ENCODE measurements at regions not wholly inside any gene's neighbourhood (a gene's known extent, or its start where the extent isn't known, plus 50 kb on each side); places are given as distances from the start of the nearest gene placed in this dataset.

DNA sequence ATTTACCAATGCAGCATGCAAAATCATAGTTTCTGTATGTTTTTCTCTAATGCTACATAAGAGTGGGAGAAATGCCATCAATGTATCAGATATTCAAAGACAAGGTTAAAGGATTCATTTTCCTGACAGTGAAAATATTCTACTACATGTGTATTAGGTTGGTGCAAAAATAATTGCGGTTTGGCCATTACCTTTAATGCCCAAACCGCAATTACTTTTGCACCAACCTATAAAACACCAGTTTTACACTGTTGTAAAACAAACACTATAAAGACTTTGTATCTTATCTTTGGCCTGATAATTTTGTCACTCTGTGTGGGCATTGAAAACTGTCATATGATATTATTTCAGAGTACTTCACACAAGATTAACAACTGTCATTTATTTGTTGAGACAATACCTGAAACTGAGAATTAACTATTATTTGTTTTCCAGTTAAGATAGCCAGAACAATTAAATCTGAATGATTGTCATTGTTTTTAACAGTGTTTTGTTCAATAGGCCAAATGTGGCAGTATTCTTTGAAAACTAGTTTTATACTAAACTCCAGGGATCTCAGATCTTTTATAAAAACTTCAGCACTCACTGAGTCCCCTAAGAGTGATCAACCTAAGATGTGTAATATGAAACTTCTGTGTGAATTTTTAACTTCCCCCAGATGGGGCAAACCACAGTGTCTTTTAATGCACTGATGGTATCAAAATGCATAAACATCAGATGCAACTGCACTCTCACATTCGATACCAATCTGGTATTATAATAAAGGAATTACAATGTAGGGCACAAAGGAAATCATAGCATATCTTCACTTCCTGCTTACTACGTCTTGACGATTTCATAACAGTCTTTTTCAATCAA lies 53.8 kb upstream of the FBN2 start:
- DNase-seq, result no peak

DNA sequence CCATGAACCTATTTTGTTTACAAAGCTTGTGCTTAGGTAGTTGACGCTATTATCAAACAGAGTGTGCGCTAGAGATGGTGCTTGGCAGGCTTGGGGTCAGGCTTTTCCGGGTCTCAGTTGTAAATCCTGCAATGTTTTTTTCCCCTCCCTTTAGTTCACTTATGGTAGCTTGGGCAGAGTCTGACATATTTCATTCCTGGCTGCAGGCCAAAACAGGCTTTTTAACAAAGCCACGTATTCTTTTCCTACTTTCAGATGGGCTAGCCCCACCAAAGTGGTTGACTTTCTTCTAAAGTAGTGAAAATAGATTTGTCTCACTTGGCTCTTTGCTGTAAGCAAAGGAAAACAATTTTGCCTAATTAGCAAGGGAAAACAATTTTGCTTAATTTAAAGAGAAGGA lies 58.0 kb upstream of the FBN2 start:
- DNase-seq, result no peak

GRCh38 chr5:128597156-128597555 lies 59.1 kb upstream of the FBN2 start:
- DNase-seq, result no peak

- DNase-seq, result no peak
Measured at GRCh38 chr5:128613128-128613527, 75.1 kb upstream of the FBN2 start.

DNA sequence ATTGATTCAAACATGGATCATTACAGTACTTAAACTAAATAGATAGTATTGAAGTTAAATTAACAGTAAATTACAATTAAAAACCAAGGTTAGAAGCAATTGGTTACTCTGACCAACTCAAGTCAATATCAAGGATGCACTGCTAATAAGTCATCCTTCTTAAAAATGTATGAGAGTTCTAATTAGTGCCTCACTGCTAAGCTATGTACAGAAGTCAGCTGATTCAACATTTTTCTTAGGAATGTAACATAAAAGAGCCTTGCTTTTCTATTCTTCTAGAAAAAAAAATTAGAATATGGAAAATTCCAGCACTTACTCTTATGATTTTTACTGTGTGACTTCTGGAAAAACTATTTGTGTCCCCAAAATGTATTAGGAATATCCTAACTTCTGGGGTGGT lies 75.7 kb upstream of the FBN2 start:
- DNase-seq, result no peak

GRCh38 chr5:128615578-128615977 lies 77.5 kb upstream of the FBN2 start:
- no peak for DNase-seq

DNA sequence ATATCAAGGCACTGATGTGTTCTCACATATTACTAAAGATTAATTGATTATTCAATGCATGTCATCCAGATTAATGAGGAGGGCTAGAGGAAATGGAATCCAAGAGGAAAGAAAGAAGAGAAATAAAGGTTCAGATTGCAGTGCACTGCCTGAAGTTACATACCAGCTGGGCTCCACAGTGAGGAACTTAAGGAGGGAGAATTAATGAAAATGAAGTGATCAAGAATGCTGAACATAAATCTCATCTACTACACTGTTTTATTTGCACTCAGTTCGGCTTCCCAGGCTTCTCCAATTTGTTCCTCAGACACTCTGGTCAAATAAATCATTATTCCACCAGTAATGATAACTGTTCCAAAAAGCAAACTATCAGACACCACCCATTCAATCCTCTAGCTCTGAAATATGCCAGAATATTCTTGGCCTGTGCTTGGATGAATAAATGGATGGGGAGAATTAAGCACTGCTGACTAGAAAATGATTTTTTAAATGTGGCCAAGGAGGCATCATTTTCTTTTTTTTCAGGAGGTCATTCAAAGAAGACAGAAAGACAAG lies 88.6 kb upstream of the FBN2 start:
- no peak for DNase-seq

- DNase-seq, result no peak
Measured at GRCh38 chr5:128627939-128628338, 89.9 kb upstream of the FBN2 start.

GRCh38 chr5:128629157-128629556 lies 91.1 kb upstream of the FBN2 start:
- DNase-seq, result no peak

DNA sequence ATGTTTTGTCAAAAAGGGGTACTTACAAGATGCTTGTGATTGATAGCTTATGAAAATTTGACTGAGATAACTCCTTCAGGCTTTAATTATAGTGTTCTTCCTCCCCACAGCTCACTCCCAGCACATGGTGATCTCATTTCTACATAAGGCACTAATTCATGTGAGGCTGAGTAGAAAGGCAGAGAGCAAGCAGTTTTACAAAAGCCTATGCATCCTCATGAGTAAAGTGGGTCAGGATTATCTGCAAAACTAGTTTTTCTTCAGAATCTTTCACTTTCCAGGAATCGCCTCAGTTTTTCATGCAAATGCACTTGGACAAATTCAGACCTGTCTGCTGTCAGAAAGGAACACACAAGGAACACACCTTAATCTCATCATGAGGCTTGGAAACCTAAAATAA lies 92.1 kb upstream of the FBN2 start:
- DNase-seq, result no peak

DNA sequence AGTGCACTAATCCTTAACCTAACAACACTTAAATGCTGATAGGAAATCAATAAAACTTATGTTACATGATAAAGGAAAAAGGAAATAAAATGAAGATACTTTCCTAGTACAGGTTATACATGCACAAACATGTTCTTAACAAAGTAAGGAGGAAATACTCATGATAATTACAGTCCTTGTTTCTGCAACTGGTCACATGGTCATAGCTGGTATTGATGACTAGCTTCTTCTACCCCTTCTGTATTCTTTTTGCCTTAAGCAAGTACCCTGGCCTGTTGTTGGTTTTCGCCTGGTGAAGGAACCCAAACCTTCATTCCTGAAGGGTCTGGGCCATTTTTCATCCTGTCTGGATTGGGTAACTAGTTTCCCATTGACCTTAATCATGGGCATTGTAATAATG lies 93.7 kb upstream of the FBN2 start:
- DNase-seq, result no peak

DNA sequence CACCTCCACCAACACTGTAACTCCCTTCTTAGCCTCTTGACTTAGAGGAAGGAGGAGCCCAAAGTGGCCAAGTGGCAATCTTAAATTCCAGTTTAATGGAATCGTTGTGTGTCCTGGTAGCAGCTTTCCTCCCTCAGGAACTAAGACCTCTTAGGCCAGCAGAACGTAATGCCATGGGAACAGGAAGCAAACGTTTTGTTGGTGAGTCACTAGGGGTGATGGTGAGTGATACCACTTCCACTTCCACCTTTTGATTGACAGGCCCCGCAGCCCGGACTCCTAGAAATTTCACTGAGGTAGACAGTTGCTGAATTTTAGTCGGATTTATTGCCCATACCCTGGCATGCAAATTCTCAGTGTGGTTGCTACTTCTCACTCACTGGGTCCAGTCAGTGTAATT lies 94.2 kb upstream of the FBN2 start:
- DNase-seq, result no peak

DNA sequence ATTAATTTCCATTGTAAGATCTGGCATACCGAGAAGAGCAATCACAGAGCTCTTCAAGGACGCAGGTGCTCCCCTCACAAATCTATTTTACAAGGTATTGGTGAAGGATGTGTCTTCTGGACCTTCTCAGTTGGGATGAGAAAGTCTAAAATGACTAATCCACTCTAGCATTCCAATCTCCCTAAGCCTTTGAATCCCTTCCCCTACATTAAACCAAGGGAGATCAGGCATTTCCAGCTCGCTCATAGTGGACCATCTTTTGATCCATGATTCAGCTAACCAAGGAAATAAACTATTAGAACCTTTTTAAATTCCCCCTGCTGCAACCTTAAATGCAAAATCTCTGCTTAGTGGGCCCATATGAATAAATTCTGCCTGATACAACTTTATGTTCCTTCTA lies 95.9 kb upstream of the FBN2 start:
- no peak for DNase-seq

DNA sequence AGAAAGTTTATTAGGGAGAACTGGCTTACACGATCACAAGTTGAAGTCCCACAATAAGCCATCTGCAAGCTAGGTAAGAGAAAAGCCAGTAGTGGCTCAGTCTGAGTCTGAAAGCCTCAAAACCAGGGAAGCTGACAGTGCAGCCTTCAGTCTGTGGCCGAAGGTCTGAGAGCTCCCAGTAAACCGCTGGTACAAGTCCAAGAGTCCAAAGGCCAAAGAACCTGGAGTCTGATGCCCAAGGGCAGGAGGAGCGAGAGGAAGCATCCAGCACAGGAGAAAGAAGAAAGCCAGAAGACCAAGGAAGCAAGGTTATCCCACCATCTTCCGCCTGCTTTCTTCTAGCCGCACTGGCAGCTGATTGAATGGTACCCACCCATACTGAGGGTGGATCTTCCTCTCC lies 97.3 kb upstream of the FBN2 start:
- no peak for DNase-seq

GRCh38 chr5:128636361-128636760 lies 98.3 kb upstream of the FBN2 start:
- DNase-seq, result no peak

- DNase-seq, result no peak
Measured at GRCh38 chr5:128637031-128637430, 99.0 kb upstream of the FBN2 start.

GRCh38 chr5:128641861-128642260 lies 103.8 kb upstream of the FBN2 start:
- no peak for DNase-seq

GRCh38 chr5:128644863-128645262 lies 106.8 kb upstream of the FBN2 start:
- DNase-seq, result no peak

GRCh38 chr5:128645581-128645980 lies 107.5 kb upstream of the FBN2 start:
- no peak for DNase-seq

DNA sequence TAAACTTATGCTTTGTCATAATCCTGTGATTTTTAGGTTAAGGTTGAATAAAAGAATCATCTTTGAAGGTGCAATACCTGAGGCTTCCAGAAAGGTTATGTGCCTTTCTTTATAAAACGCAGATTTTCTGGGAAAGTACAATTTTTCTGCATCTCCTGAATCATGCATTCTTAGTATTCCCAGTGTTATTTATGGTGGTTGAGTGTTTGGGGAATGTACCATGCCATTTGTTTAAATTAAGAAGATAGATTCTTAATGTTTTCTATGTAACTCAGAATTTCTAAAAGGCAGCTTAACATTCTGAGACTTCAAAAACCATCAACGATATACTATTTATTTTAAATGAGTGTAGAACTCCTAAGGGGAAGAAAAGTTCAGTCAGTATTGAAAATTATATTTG lies 108.1 kb upstream of the FBN2 start:
- no peak for DNase-seq

- no peak for DNase-seq
Measured at GRCh38 chr5:128649192-128649591, 111.1 kb upstream of the FBN2 start.

DNA sequence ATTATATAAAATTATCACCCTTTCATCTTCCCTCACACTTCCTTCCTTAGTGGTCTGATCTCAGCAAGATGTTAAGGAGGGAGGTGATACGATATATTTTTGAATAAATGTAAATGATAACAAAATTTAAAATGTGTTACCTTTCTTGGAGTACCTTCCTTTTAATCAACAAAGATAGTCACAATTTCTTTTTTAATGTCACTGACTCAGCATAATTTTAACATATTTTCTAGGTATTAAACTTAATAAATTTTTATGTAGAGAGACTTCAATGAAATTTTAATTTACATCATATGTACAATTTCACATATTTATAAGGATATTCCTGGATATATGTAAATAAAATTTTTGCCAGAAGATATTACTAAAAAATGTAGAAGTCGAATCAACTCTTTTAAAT lies 125.0 kb upstream of the FBN2 start:
- DNase-seq, result no peak

- DNase-seq, result no peak
Measured at GRCh38 chr5:128665747-128666355, 127.8 kb upstream of the FBN2 start.

DNA sequence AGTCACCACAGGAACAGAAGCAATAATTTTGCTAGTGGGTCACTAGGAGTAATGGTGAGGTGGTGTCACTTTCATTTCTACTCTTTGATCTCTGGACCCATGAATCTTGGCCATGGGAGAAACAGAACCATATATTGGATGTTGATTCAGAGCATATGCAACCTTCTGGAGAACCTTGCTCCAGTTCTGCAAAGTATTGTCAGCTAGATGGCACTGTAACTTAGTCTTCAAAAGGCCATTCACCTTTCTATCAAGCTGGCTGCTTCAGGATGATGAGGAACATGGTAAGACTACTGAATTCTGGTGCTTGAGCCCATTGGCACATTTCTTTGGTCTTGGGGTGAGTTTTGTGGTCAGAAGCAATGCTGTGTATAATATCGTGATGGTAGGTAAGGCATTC lies 129.1 kb upstream of the FBN2 start:
- DNase-seq, result no peak

- DNase-seq, result no peak
Measured at GRCh38 chr5:128667751-128668150, 129.7 kb upstream of the FBN2 start.

Data from COR-L47 (cell line).